OCI-LY7 (cell line): ENCODE measurements at regions not wholly inside any gene's neighbourhood (a gene's known extent, or its start where the extent isn't known, plus 50 kb on each side); places are given as distances from the start of the nearest gene placed in this dataset.

Experiments used
- BruUV-seq: library from RNA; stranded (reverse); fragments of 400-500 nt; replicated peaks from 2 replicates; lab custom pipeline; 2021; lab: Mats Ljungman, UMichigan
- CTCF ChIA-PET: fragments of 300-600 bp; sonication (Branson Sonifier 250); formaldehyde crosslinking; loops from one replicate; lab custom pipeline; 2022; ENCODE audit warnings: antibody characterized with exemption; ENCODE audit not compliant: unreplicated experiment; lab: Charles Lee
- POLR2A ChIA-PET: fragments of 300-600 bp; sonication (Branson Sonifier 250); formaldehyde crosslinking; loops from one replicate; lab custom pipeline; 2022; ENCODE audit warnings: antibody characterized with exemption; lab: Charles Lee
- DNase-seq: peaks from one replicate; pipeline ENCODE4 v3.0.0-alpha.2; 2015; ENCODE audit warnings: low spot score
- H2AFZ ChIP-seq: fragments of 200-600 bp; sonication (generic), shearing (Covaris generic); 2 replicates; pipeline ENCODE4 v1.6.1; 2014; ENCODE audit warnings: mild to moderate bottlenecking, antibody characterized with exemption, low read length, moderate library complexity
- H3K27ac ChIP-seq: fragments of 200-600 bp; sonication (generic); 2 replicates; pipeline ENCODE4 v1.5.1; 2014; ENCODE audit warnings: mixed run types, low read depth, mild to moderate bottlenecking, moderate library complexity, low read length, inconsistent platforms; ENCODE audit not compliant: poor library complexity, severe bottlenecking
- H3K36me3 ChIP-seq: fragments of 200-600 bp; sonication (generic); 2 replicates; pipeline ENCODE4 v1.6.1; 2014; ENCODE audit warnings: mild to moderate bottlenecking, antibody characterized with exemption, low read length, moderate library complexity, mixed read lengths; ENCODE audit not compliant: insufficient read depth
- H3K4me1 ChIP-seq: fragments of 200-600 bp; sonication (generic); 2 replicates; pipeline ENCODE4 v1.5.1; 2014; ENCODE audit warnings: mild to moderate bottlenecking, low read length; ENCODE audit not compliant: insufficient read depth, poor library complexity, severe bottlenecking
- H3K4me2 ChIP-seq: fragments of 200-600 bp; sonication (generic); 2 replicates; pipeline ENCODE4 v1.6.1; 2014; ENCODE audit warnings: mild to moderate bottlenecking, low read length
- H3K4me3 ChIP-seq: fragments of 200-600 bp; sonication (generic); 2 replicates; pipeline ENCODE4 v1.5.1; 2014; ENCODE audit warnings: mild to moderate bottlenecking, low read depth, low read length; ENCODE audit not compliant: poor library complexity, severe bottlenecking
- H3K79me2 ChIP-seq: fragments of 200-600 bp; sonication (generic); 2 replicates; pipeline ENCODE4 v1.6.1; 2016; ENCODE audit warnings: low read depth, mild to moderate bottlenecking, low read length, moderate library complexity, mixed read lengths; ENCODE audit not compliant: insufficient read depth
- H3K9me2 ChIP-seq: fragments of 200-600 bp; sonication (generic); 2 replicates; pipeline ENCODE4 v1.6.1; 2016; ENCODE audit warnings: mild to moderate bottlenecking, low read length, mixed read lengths; ENCODE audit not compliant: insufficient read depth
- H3K9me3 ChIP-seq: fragments of 200-600 bp; sonication (generic); 2 replicates; pipeline ENCODE4 v1.6.1; 2014; ENCODE audit warnings: mild to moderate bottlenecking, mixed run types, low read length, mixed read lengths
- H4K20me1 ChIP-seq: fragments of 200-600 bp; sonication (generic); 2 replicates; pipeline ENCODE4 v1.6.1; 2014; ENCODE audit warnings: mild to moderate bottlenecking, antibody characterized with exemption, low read length, moderate library complexity, mixed read lengths; ENCODE audit not compliant: insufficient read depth
- EZH2phosphoT487 ChIP-seq: fragments of 200-600 bp; sonication (generic); IDR thresholded peaks from 2 replicates; pipeline ENCODE4 v1.6.1; 2018; ENCODE audit warnings: low read depth, borderline replicate concordance, mild to moderate bottlenecking, mixed run types, antibody characterized with exemption, low read length, moderate library complexity, mixed read lengths
- intact Hi-C: fragments of 100-400 bp; cut with micrococcal nuclease; formaldehyde crosslinking; loops from one replicate; pipeline ENCODE4 v1.10.0; 2022; ENCODE audit not compliant: unreplicated experiment
- TF ChIP-seq, protein P1 (sequence below): fragments of 200-600 bp; sonication (generic); conservative IDR thresholded peaks from 2 replicates; pipeline ENCODE4 v1.5.1; 2014; ENCODE audit warnings: mild to moderate bottlenecking, antibody characterized with exemption, low read length, moderate library complexity, mixed read lengths

DNA sequence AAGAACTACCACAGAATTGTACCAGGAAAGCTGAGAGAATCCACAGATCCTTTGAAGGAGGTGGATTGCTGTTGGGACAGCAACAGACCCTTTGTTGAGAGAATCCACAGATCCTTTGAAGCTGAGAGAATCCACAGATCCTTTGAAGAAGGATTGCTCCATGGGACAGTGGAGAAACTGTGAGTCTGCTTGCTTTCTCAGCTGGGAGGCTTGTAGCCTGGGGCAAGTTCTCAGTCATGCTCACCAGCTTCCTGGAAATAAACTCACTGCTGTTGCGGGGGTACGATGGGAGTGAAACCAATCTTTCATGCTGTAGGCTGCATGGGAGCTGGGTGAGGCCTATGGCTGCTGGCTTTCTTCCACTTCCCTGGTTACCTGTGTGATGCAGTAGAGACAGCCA, 106.3 kb downstream of the C7orf25 start:
- Histone ChIP-seq H3K9me3 (no peaks in the 10 kb centered on the region), H3K4me3 (no peak overlapping the region), H3K27ac (no peak overlapping the region), H3K4me1 (no peaks in the 10 kb centered on the region), H2AFZ (no peak overlapping the region), H3K4me2 (no peak overlapping the region), H3K79me2 (no peaks in the 10 kb centered on the region), H3K9me2 (no peaks in the 10 kb centered on the region), H4K20me1 (no peaks in the 10 kb centered on the region), H3K36me3 (no peaks in the 10 kb centered on the region)
- intact Hi-C loops: no loop called here
- no peak for DNase-seq
- CTCF ChIA-PET: no interaction called here
- no TSS peak for BruUV-seq
- POLR2A ChIA-PET: no interaction called here
- TF ChIP-seq EZH2phosphoT487: no peak
- TF ChIP-seq, protein P1, sequence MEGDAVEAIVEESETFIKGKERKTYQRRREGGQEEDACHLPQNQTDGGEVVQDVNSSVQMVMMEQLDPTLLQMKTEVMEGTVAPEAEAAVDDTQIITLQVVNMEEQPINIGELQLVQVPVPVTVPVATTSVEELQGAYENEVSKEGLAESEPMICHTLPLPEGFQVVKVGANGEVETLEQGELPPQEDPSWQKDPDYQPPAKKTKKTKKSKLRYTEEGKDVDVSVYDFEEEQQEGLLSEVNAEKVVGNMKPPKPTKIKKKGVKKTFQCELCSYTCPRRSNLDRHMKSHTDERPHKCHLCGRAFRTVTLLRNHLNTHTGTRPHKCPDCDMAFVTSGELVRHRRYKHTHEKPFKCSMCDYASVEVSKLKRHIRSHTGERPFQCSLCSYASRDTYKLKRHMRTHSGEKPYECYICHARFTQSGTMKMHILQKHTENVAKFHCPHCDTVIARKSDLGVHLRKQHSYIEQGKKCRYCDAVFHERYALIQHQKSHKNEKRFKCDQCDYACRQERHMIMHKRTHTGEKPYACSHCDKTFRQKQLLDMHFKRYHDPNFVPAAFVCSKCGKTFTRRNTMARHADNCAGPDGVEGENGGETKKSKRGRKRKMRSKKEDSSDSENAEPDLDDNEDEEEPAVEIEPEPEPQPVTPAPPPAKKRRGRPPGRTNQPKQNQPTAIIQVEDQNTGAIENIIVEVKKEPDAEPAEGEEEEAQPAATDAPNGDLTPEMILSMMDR: no peak

DNA sequence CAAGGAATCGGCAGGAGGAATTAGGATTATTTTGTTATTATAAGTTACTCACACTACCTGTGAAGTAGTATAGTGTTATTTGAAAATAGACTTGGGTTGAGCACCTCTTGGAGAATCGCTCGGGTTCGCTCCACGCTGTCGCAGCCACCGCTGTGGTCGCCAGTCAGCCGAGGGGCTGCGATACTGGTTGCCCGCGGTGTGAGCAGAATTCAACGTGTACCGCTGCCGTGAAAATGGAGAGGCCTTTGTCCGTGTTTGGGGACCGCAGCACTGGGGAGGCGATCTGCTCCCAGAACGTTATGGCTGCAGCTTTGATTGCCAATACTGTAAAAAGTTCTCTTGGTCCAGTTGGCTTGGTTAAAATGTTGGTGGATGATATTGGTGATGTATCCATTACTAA, 117.2 kb downstream of the C7orf25 start:
- Histone ChIP-seq H3K4me3 (no peak overlapping the region), H3K27ac (no peak overlapping the region), H3K36me3 (no peaks in the 10 kb centered on the region), H3K79me2 (no peaks in the 10 kb centered on the region), H4K20me1 (no peaks in the 10 kb centered on the region), H3K9me3 (no peaks in the 10 kb centered on the region), H3K4me1 (no peaks in the 10 kb centered on the region), H2AFZ (no peak overlapping the region), H3K9me2 (no peaks in the 10 kb centered on the region), H3K4me2 (no peak overlapping the region)
- DNase-seq: no peak
- no TSS peak for BruUV-seq
- TF ChIP-seq, protein P1: no peak
- TF ChIP-seq EZH2phosphoT487: no peak
- CTCF ChIA-PET: no interaction called here
- POLR2A ChIA-PET: no interaction called here
- intact Hi-C loops: no loop called here

DNA sequence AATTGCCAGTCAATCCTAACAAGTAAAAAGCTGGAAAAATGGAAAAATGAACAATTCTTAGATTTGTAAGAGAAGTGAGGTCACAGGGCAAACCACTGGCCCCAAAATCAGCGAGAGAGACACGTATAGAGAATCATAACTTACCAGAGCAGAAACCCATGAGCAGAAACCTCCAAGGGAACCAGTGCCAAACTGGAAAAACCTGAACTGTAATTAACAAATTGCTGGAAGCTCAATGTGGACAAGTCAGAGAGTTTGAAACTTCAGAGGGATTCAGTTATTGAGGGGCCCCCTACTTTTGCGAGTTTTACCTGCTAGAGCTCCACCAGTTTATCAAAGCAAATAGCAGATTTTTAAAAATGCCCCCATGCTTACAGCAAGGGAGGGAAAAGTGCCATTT, 119.0 kb downstream of the C7orf25 start:
- Histone ChIP-seq H3K9me3 (no peaks in the 10 kb centered on the region), H3K4me3 (no peak overlapping the region), H3K36me3 (no peaks in the 10 kb centered on the region), H2AFZ (no peak overlapping the region), H3K27ac (no peak overlapping the region), H3K4me2 (no peak overlapping the region), H3K4me1 (no peaks in the 10 kb centered on the region), H3K9me2 (no peaks in the 10 kb centered on the region), H4K20me1 (no peaks in the 10 kb centered on the region), H3K79me2 (no peaks in the 10 kb centered on the region)
- CTCF ChIA-PET: no interaction called here
- intact Hi-C loops: no loop called here
- TF ChIP-seq, protein P1: no peak
- no peak for TF ChIP-seq EZH2phosphoT487
- POLR2A ChIA-PET: no interaction called here
- BruUV-seq: no TSS peak
- DNase-seq: no peak
